SU-DHL-6 (cell line): ENCODE measurements at regions not wholly inside any gene's neighbourhood (a gene's known extent, or its start where the extent isn't known, plus 50 kb on each side); places are given as distances from the start of the nearest gene placed in this dataset.

Experiments
- H2AFZ ChIP-seq: fragments of 200-600 bp; sonication (generic); 2 replicates; pipeline ENCODE4 v1.6.1; 2014; ENCODE audit warnings: low read depth, mild to moderate bottlenecking, moderate library complexity, mixed read lengths, antibody characterized with exemption, low read length; ENCODE audit not compliant: severe bottlenecking
- H3F3A ChIP-seq: fragments of 200-600 bp; shearing (Covaris generic); 2 replicates; pipeline ENCODE4 v1.6.0; 2016; ENCODE audit warnings: antibody characterized with exemption, mild to moderate bottlenecking; ENCODE audit not compliant: insufficient read depth
- H3K27ac ChIP-seq: fragments of 200-600 bp; sonication (generic); 2 replicates; pipeline ENCODE4 v1.5.1; 2016; ENCODE audit warnings: low read depth, mild to moderate bottlenecking, low read length, moderate library complexity, mixed read lengths
- H3K27me3 ChIP-seq: fragments of 200-600 bp; sonication (generic), shearing (Covaris generic); 2 replicates; pipeline ENCODE4 v1.6.0; 2014; ENCODE audit warnings: mild to moderate bottlenecking, low read length
- H3K36me3 ChIP-seq: fragments of 200-600 bp; sonication (generic); 2 replicates; pipeline ENCODE4 v1.6.1; 2014; ENCODE audit warnings: mild to moderate bottlenecking, low read length, mixed read lengths
- H3K4me2 ChIP-seq: fragments of 300-600, 200-600 bp; shearing (Covaris generic), sonication (generic); 2 replicates; pipeline ENCODE4 v1.6.0; 2014; ENCODE audit warnings: low read length, low read depth, mild to moderate bottlenecking; ENCODE audit not compliant: poor library complexity, severe bottlenecking
- H3K4me3 ChIP-seq: fragments of 200-600 bp; sonication (generic); 2 replicates; pipeline ENCODE4 v1.5.1; 2014; ENCODE audit warnings: antibody characterized with exemption, low read length, mild to moderate bottlenecking, mixed read lengths; ENCODE audit not compliant: insufficient read depth, poor library complexity, severe bottlenecking
- H3K79me2 ChIP-seq: fragments of 200-600 bp; sonication (generic); 2 replicates; pipeline ENCODE4 v1.6.1; 2014; ENCODE audit warnings: mild to moderate bottlenecking, low read length, moderate library complexity; ENCODE audit not compliant: insufficient read depth
- H3K9ac ChIP-seq: fragments of 200-600 bp; sonication (generic); 2 replicates; pipeline ENCODE4 v1.7.0; 2014; ENCODE audit warnings: mild to moderate bottlenecking, low read length
- H3K9me2 ChIP-seq: fragments of 200-600 bp; sonication (generic); replicated peaks from 2 replicates; pipeline ENCODE4 v1.6.1; 2014; ENCODE audit warnings: low read length; ENCODE audit not compliant: insufficient read depth
- H3K9me3 ChIP-seq: fragments of 200-600 bp; sonication (generic); 2 replicates; pipeline ENCODE4 v1.6.1; 2014; ENCODE audit warnings: low read length, mixed read lengths; ENCODE audit not compliant: insufficient read depth
- H4K20me1 ChIP-seq: fragments of 200-600 bp; sonication (generic); 2 replicates; pipeline ENCODE4 v1.6.1; 2014; ENCODE audit warnings: low read depth, mild to moderate bottlenecking, antibody characterized with exemption, low read length, moderate library complexity, mixed read lengths
- EZH2phosphoT487 ChIP-seq: fragments of 200-600 bp; sonication (generic), shearing (Covaris generic); conservative IDR thresholded peaks from 2 replicates; pipeline ENCODE4 v1.6.1; 2018; ENCODE audit warnings: mild to moderate bottlenecking, antibody characterized with exemption, low read length, moderate library complexity, mixed read lengths
- TF ChIP-seq, protein P1 (sequence below): fragments of 200-600 bp; sonication (generic); IDR thresholded peaks from one replicate; pipeline ENCODE4 v1.5.1; 2017; ENCODE audit warnings: antibody characterized with exemption, mild to moderate bottlenecking, low read length, moderate library complexity; ENCODE audit not compliant: insufficient read depth, poor library complexity, severe bottlenecking

DNA sequence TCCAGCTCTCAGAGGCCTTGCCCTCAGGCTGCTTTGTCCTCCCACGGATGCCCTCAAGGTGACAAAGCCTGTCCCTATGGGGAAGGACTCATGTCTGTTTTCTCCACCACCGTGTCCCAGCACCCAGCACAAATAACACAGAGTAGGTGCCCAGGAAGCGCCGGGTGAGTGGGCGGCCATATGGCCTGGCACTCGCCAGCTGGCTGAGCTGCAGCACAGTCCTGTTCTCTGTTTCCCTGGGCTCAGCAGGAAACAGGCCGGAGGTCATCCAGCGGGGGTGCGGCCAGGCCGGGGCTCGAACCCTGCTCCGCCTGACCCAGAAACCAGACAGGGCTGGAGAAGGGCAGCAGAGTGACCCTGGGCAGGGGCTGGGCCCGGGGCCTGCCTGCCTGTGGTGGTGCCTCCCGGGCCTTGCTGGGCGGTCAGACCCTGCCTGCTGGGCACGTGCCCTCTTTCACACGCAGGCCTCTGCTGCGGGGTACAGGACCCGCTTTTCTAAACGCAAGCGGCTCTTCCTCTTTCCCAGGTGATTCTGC lies 139.0 kb upstream of the CIBAR2 start:
- Histone ChIP-seq H3F3A (no peaks in the 10 kb centered on the region), H3K36me3 (no peaks in the 10 kb centered on the region), H3K27ac (no peak overlapping the region), H3K9ac (no peak overlapping the region), H3K27me3 (no peaks in the 10 kb centered on the region), H2AFZ (no peak overlapping the region), H4K20me1 (no peaks in the 10 kb centered on the region), H3K4me3 (no peak overlapping the region), H3K4me2 (no peak overlapping the region), H3K79me2 (no peaks in the 10 kb centered on the region), H3K9me3 (no peaks in the 10 kb centered on the region), H3K9me2 (no peaks in the 10 kb centered on the region)
- TF ChIP-seq, protein P1, sequence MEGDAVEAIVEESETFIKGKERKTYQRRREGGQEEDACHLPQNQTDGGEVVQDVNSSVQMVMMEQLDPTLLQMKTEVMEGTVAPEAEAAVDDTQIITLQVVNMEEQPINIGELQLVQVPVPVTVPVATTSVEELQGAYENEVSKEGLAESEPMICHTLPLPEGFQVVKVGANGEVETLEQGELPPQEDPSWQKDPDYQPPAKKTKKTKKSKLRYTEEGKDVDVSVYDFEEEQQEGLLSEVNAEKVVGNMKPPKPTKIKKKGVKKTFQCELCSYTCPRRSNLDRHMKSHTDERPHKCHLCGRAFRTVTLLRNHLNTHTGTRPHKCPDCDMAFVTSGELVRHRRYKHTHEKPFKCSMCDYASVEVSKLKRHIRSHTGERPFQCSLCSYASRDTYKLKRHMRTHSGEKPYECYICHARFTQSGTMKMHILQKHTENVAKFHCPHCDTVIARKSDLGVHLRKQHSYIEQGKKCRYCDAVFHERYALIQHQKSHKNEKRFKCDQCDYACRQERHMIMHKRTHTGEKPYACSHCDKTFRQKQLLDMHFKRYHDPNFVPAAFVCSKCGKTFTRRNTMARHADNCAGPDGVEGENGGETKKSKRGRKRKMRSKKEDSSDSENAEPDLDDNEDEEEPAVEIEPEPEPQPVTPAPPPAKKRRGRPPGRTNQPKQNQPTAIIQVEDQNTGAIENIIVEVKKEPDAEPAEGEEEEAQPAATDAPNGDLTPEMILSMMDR: no peak
- no peak for TF ChIP-seq EZH2phosphoT487

DNA sequence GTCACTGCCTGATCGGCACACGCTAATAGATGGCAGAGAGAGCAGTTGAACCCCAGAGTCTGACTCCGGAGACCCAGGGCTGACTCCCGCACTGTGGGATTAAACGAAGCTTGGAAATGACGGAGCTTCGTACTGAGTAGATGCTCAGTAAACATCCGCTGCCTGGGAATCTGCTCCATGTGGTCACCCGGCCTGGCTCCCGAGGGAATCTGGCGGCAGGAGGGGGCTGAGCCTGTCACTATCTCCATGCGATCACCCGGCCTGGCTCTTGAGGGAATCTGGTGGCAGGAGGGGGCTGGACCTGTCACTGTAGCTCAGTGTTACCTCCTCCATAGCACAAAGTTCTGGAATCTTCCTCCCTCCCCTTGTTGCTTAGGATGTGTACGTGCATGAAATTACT lies 139.7 kb upstream of the CIBAR2 start:
- no peaks in the 10 kb centered on the region for H3K27me3 ChIP-seq
- H3K9me3 ChIP-seq: no peaks in the 10 kb centered on the region
- TF ChIP-seq, protein P1: no peak
- no peak for TF ChIP-seq EZH2phosphoT487
- H3K9me2 ChIP-seq: no peaks in the 10 kb centered on the region
- H3K9ac ChIP-seq: no peak overlapping the region
- no peaks in the 10 kb centered on the region for H4K20me1 ChIP-seq
- no peak overlapping the region for H3K27ac ChIP-seq
- no peak overlapping the region for H2AFZ ChIP-seq
- no peaks in the 10 kb centered on the region for H3K36me3 ChIP-seq
- H3K4me2 ChIP-seq: no peak overlapping the region
- no peaks in the 10 kb centered on the region for H3K79me2 ChIP-seq
- H3K4me3 ChIP-seq: no peak overlapping the region
- no peaks in the 10 kb centered on the region for H3F3A ChIP-seq

DNA sequence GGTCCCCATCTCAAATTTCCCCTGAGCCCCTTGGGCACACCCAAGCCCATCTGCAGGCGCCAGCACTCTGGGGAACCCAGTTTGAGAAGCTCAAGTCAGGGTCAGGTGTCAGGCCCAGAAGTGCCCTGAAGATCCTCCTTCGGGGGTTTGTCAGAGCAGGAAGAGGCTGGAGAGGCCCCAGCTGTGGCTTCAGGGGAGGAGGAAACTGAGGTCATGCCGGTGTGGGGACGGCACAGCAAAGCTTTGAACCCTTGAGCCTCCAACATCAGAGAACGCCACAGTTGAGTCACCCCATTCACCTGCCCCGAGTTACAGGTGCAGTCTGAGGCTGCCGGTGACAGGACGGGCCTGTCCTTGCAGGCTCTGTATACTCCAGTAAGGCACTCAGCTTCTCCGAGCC lies 140.2 kb upstream of the CIBAR2 start:
- H2AFZ ChIP-seq: no peak overlapping the region

More for the DNA sequence above, 140.2 kb upstream of the CIBAR2 start:
- TF ChIP-seq, protein P1: no peak
- TF ChIP-seq EZH2phosphoT487: no peak
- no peak overlapping the region for H3K27ac ChIP-seq
- no peak overlapping the region for H3K4me3 ChIP-seq
- H3F3A ChIP-seq: no peaks in the 10 kb centered on the region
- no peaks in the 10 kb centered on the region for H4K20me1 ChIP-seq
- no peaks in the 10 kb centered on the region for H3K9me3 ChIP-seq
- H3K36me3 ChIP-seq: no peaks in the 10 kb centered on the region
- H3K79me2 ChIP-seq: no peaks in the 10 kb centered on the region
- no peaks in the 10 kb centered on the region for H3K9me2 ChIP-seq
- H3K4me2 ChIP-seq: no peak overlapping the region
- no peak overlapping the region for H3K9ac ChIP-seq
- H3K27me3 ChIP-seq: no peaks in the 10 kb centered on the region
